ENCODE measurements at regions not wholly inside any gene's neighbourhood (a gene's known extent, or its start where the extent isn't known, plus 50 kb on each side); places are given as distances from the start of the nearest gene placed in this dataset.
"Not testable (repeated sequence)": the region's sequence is repeated elsewhere in the genome, so short reads cannot be mapped to it uniquely, and the experiment has no call there.

GRCh38 chr18:5704847-5705246 lies 161.1 kb upstream of the EPB41L3 start:
- no peaks in the 10 kb centered on the region for H3K4me1 Mint-ChIP-seq (ENCODE audit: low read depth)
- no peak for DNase-seq (ENCODE audit: low spot score)
- no peak overlapping the region for H3K27ac Mint-ChIP-seq
- no peaks in the 10 kb centered on the region for H3K36me3 Mint-ChIP-seq (ENCODE audit: low read depth)
- no peaks in the 10 kb centered on the region for H3K27me3 Mint-ChIP-seq (ENCODE audit: low read depth)
- no peak overlapping the region for H3K4me3 Mint-ChIP-seq
- no peaks in the 10 kb centered on the region for H3K9me3 Mint-ChIP-seq

- not testable (repeated sequence) for H3K4me1 Mint-ChIP-seq (ENCODE audit: low read depth); H3K36me3 Mint-ChIP-seq (ENCODE audit: low read depth); H3K27ac Mint-ChIP-seq; DNase-seq (ENCODE audit: low spot score); H3K9me3 Mint-ChIP-seq; H3K27me3 Mint-ChIP-seq (ENCODE audit: low read depth); H3K4me3 Mint-ChIP-seq
Measured at GRCh38 chr18:5702016-5702415, 158.2 kb upstream of the EPB41L3 start.

GRCh38 chr18:5693699-5694294 lies 150.0 kb upstream of the EPB41L3 start:
- Mint-ChIP-seq H3K4me3 (no peak overlapping the region), H3K36me3 (ENCODE audit: low read depth) (no peaks in the 10 kb centered on the region), H3K27me3 (ENCODE audit: low read depth) (no peaks in the 10 kb centered on the region), H3K4me1 (ENCODE audit: low read depth) (no peaks in the 10 kb centered on the region), H3K9me3 (no peaks in the 10 kb centered on the region), H3K27ac (no peak overlapping the region)
- no peak for DNase-seq (ENCODE audit: low spot score)

- DNase-seq (ENCODE audit: low spot score): no peak
- Mint-ChIP-seq H3K4me1 (ENCODE audit: low read depth) (no peaks in the 10 kb centered on the region), H3K27me3 (ENCODE audit: low read depth) (no peaks in the 10 kb centered on the region), H3K9me3 (no peaks in the 10 kb centered on the region), H3K36me3 (ENCODE audit: low read depth) (no peaks in the 10 kb centered on the region), H3K4me3 (no peak overlapping the region), H3K27ac (no peak overlapping the region)
Measured at GRCh38 chr18:5678779-5679406, 135.1 kb upstream of the EPB41L3 start.

- no peak for DNase-seq (ENCODE audit: low spot score)
- Mint-ChIP-seq H3K27ac (no peak overlapping the region), H3K9me3 (no peaks in the 10 kb centered on the region), H3K4me1 (ENCODE audit: low read depth) (no peaks in the 10 kb centered on the region), H3K4me3 (no peak overlapping the region), H3K36me3 (ENCODE audit: low read depth) (no peaks in the 10 kb centered on the region), H3K27me3 (ENCODE audit: low read depth) (no peaks in the 10 kb centered on the region)
Measured at GRCh38 chr18:5678278-5678677, 134.5 kb upstream of the EPB41L3 start.

GRCh38 chr18:5673616-5674015 lies 129.8 kb upstream of the EPB41L3 start:
- Mint-ChIP-seq H3K36me3 (ENCODE audit: low read depth) (no peaks in the 10 kb centered on the region), H3K4me3 (no peak overlapping the region), H3K4me1 (ENCODE audit: low read depth) (no peaks in the 10 kb centered on the region), H3K27me3 (ENCODE audit: low read depth) (no peaks in the 10 kb centered on the region), H3K9me3 (no peaks in the 10 kb centered on the region), H3K27ac (no peak overlapping the region)
- DNase-seq (ENCODE audit: low spot score): no peak

GRCh38 chr18:5669585-5669984 lies 125.8 kb upstream of the EPB41L3 start:
- no peaks in the 10 kb centered on the region for H3K9me3 Mint-ChIP-seq
- H3K36me3 Mint-ChIP-seq (ENCODE audit: low read depth): no peaks in the 10 kb centered on the region
- no peak overlapping the region for H3K27ac Mint-ChIP-seq
- no peaks in the 10 kb centered on the region for H3K4me1 Mint-ChIP-seq (ENCODE audit: low read depth)
- no peak overlapping the region for H3K4me3 Mint-ChIP-seq
- H3K27me3 Mint-ChIP-seq (ENCODE audit: low read depth): no peaks in the 10 kb centered on the region
- no peak for DNase-seq (ENCODE audit: low spot score)

- Mint-ChIP-seq H3K9me3 (no peaks in the 10 kb centered on the region), H3K27ac (no peak overlapping the region), H3K4me3 (no peak overlapping the region), H3K27me3 (ENCODE audit: low read depth) (no peaks in the 10 kb centered on the region), H3K36me3 (ENCODE audit: low read depth) (no peaks in the 10 kb centered on the region), H3K4me1 (ENCODE audit: low read depth) (no peaks in the 10 kb centered on the region)
- no peak for DNase-seq (ENCODE audit: low spot score)
Measured at GRCh38 chr18:5668087-5668715, 124.4 kb upstream of the EPB41L3 start.

- no peak overlapping the region for H3K27ac Mint-ChIP-seq
- H3K4me3 Mint-ChIP-seq: no peak overlapping the region
- H3K36me3 Mint-ChIP-seq (ENCODE audit: low read depth): no peaks in the 10 kb centered on the region
- DNase-seq (ENCODE audit: low spot score): no peak
- no peaks in the 10 kb centered on the region for H3K9me3 Mint-ChIP-seq
- no peaks in the 10 kb centered on the region for H3K27me3 Mint-ChIP-seq (ENCODE audit: low read depth)
- H3K4me1 Mint-ChIP-seq (ENCODE audit: low read depth): no peaks in the 10 kb centered on the region
Measured at GRCh38 chr18:5667356-5667755, 123.6 kb upstream of the EPB41L3 start.

- no peaks in the 10 kb centered on the region for H3K9me3 Mint-ChIP-seq
- H3K36me3 Mint-ChIP-seq (ENCODE audit: low read depth): no peaks in the 10 kb centered on the region
- H3K4me1 Mint-ChIP-seq (ENCODE audit: low read depth): no peaks in the 10 kb centered on the region
- no peak for DNase-seq (ENCODE audit: low spot score)
- no peak overlapping the region for H3K27ac Mint-ChIP-seq
- no peaks in the 10 kb centered on the region for H3K27me3 Mint-ChIP-seq (ENCODE audit: low read depth)
- no peak overlapping the region for H3K4me3 Mint-ChIP-seq
Measured at GRCh38 chr18:5662586-5663090, 118.8 kb upstream of the EPB41L3 start.

GRCh38 chr18:5661179-5661578 lies 117.4 kb upstream of the EPB41L3 start:
- no peak overlapping the region for H3K27ac Mint-ChIP-seq
- H3K36me3 Mint-ChIP-seq (ENCODE audit: low read depth): no peaks in the 10 kb centered on the region
- no peak for DNase-seq (ENCODE audit: low spot score)
- H3K4me3 Mint-ChIP-seq: no peak overlapping the region
- H3K27me3 Mint-ChIP-seq (ENCODE audit: low read depth): no peaks in the 10 kb centered on the region
- H3K4me1 Mint-ChIP-seq (ENCODE audit: low read depth): no peaks in the 10 kb centered on the region
- H3K9me3 Mint-ChIP-seq: no peaks in the 10 kb centered on the region

- H3K27me3 Mint-ChIP-seq (ENCODE audit: low read depth): no peaks in the 10 kb centered on the region
- no peak overlapping the region for H3K27ac Mint-ChIP-seq
- H3K9me3 Mint-ChIP-seq: no peaks in the 10 kb centered on the region
- no peaks in the 10 kb centered on the region for H3K4me1 Mint-ChIP-seq (ENCODE audit: low read depth)
- DNase-seq (ENCODE audit: low spot score): no peak
- no peaks in the 10 kb centered on the region for H3K36me3 Mint-ChIP-seq (ENCODE audit: low read depth)
- no peak overlapping the region for H3K4me3 Mint-ChIP-seq
Measured at GRCh38 chr18:5653802-5654201, 110.0 kb upstream of the EPB41L3 start.

- Mint-ChIP-seq H3K4me1 (ENCODE audit: low read depth) (no peaks in the 10 kb centered on the region), H3K4me3 (no peak overlapping the region), H3K27ac (no peak overlapping the region), H3K9me3 (no peaks in the 10 kb centered on the region), H3K36me3 (ENCODE audit: low read depth) (no peaks in the 10 kb centered on the region), H3K27me3 (ENCODE audit: low read depth) (no peaks in the 10 kb centered on the region)
- DNase-seq (ENCODE audit: low spot score): no peak
Measured at GRCh38 chr18:5651736-5652135, 107.9 kb upstream of the EPB41L3 start.

- H3K4me1 Mint-ChIP-seq (ENCODE audit: low read depth): no peaks in the 10 kb centered on the region
- H3K27me3 Mint-ChIP-seq (ENCODE audit: low read depth): no peaks in the 10 kb centered on the region
- H3K9me3 Mint-ChIP-seq: no peaks in the 10 kb centered on the region
- H3K36me3 Mint-ChIP-seq (ENCODE audit: low read depth): no peaks in the 10 kb centered on the region
- no peak overlapping the region for H3K4me3 Mint-ChIP-seq
- H3K27ac Mint-ChIP-seq: no peak overlapping the region
- DNase-seq (ENCODE audit: low spot score): no peak
Measured at GRCh38 chr18:5649439-5649838, 105.6 kb upstream of the EPB41L3 start.
